HG02588 (cell line): ENCODE measurements at regions not wholly inside any gene's neighbourhood (a gene's known extent, or its start where the extent isn't known, plus 50 kb on each side); places are given as distances from the start of the nearest gene placed in this dataset.

Experiments used
- ATAC-seq: cut with Tn5 transposase; IDR thresholded peaks from one replicate; pipeline ENCODE4 v1.9.1; 2021; ENCODE audit warnings: mild to moderate bottlenecking, moderate library complexity; ENCODE audit not compliant: unreplicated experiment

DNA sequence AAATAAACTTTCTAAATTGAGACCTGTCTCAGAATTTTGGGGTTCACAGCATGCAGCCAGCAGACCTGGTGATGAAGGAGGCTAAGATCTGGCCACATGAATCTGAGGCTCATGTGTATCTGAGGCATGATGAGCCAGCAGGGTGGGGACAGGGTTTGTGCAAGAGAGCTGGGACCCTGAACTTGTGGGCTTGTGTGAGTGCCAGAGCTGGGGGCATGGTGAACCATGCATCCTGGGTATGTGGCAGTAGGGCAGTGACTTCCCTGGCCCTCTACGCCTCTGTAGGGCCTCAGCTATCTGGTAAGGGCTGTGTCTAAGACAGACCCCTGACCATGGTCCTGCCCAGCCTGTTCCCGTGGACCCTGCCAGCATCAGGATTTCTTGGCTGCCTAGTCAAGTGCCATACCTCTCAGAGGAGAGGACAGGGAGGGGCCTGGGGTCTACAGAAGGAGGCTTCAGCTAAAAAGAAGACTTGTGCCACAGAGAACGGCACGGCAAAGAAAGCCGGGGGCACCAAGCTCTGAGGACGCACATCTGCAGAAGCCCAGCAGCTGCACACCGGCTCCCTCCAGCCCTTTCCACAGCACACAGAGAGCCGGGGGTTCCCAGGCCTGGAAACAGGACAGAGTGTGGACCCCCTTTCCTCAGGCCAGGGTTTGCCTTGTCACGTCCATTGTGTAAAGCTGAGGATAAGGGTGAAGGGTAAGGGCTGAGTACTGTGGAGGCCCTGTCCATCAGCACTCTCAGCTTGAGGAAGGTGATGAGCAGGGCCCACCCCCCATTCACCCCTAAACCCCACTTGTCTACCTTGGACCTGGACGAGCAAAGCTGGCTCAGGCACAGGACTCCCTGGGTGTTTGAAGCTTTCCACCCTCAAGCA is 130.1 kb downstream of the MRPL36 start:
- no peak for ATAC-seq

- no peak for ATAC-seq
Measured at GRCh38 chr5:1668141-1668721, 131.4 kb downstream of the MRPL36 start.

GRCh38 chr5:1667648-1668140 is 131.9 kb downstream of the MRPL36 start:
- no peak for ATAC-seq

DNA sequence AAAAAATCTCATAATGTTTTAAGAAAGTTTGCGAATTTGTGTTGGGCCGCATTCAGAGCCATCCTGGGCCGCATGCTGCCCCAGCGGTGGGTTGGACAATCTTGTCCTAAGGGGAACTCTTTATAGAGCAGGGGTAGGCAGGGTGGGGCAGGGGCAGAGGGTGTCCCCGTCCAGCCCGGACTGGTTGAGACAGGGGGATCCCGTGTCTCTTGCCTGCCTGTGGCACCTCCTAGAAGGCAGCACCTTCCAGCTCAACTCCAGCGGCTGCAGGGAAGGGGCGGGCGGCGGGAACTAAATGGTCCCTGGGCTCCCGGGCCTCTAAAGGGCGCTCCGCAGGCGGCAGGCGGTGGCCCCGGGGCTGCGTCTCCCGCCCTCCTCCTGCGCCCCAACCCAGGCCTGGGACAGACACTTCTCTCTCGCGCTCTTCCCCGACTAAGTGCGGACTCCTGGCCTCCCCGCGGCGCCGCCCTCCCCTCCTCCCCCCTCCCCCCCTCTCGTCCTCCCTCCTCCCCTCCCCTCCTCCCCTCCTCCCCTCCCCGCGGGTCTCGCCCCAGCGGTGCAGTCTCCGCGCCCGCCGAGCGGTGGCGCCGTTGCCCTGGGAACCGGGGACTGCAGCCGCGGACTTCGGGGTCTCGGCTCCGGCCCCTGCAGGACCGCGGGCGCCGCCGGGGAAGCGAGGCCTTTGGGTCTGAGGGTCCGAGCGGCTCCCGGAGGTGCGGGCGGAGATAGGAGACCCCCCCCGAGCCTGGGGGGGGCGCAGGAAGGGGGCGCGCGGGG is 132.6 kb downstream of the MRPL36 start:
- no peak for ATAC-seq

- no peak for ATAC-seq
Measured at GRCh38 chr5:1666221-1666620, 133.4 kb downstream of the MRPL36 start.

GRCh38 chr5:1665803-1666202 is 133.8 kb downstream of the MRPL36 start:
- ATAC-seq: no peak

GRCh38 chr5:1665231-1665630 is 134.4 kb downstream of the MRPL36 start:
- no peak for ATAC-seq

DNA sequence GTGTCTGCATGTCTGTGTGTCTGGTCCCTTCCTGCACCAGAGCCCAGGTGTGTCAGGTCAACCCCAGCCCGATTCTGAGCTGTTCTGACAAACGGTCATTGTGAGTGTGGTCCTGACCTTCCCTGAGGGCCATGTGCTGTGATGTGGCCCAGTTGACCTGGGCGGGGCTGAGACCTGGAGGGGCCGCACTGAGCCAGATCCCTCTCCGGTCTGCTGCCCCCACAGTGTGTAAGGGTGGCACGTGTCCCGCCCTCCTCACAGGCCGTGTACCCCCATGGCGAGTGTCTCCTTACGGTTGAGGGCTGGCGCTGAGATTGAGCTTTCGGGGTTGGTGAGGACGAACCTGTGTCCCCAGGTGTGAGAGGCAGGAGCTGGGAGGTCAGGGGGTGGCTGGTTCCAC is 136.5 kb downstream of the MRPL36 start:
- ATAC-seq: no peak

- no peak for ATAC-seq
Measured at GRCh38 chr5:1662559-1663085, 137.0 kb downstream of the MRPL36 start.

- no peak for ATAC-seq
Measured at GRCh38 chr5:1661831-1662558, 137.6 kb downstream of the MRPL36 start.

- ATAC-seq: no peak
Measured at GRCh38 chr5:1661311-1661710, 137.6 kb upstream of the LPCAT1 start.

- ATAC-seq: no peak
Measured at GRCh38 chr5:1660511-1660910, 136.8 kb upstream of the LPCAT1 start.

- ATAC-seq: no peak
Measured at GRCh38 chr5:1660001-1660400, 136.2 kb upstream of the LPCAT1 start.

DNA sequence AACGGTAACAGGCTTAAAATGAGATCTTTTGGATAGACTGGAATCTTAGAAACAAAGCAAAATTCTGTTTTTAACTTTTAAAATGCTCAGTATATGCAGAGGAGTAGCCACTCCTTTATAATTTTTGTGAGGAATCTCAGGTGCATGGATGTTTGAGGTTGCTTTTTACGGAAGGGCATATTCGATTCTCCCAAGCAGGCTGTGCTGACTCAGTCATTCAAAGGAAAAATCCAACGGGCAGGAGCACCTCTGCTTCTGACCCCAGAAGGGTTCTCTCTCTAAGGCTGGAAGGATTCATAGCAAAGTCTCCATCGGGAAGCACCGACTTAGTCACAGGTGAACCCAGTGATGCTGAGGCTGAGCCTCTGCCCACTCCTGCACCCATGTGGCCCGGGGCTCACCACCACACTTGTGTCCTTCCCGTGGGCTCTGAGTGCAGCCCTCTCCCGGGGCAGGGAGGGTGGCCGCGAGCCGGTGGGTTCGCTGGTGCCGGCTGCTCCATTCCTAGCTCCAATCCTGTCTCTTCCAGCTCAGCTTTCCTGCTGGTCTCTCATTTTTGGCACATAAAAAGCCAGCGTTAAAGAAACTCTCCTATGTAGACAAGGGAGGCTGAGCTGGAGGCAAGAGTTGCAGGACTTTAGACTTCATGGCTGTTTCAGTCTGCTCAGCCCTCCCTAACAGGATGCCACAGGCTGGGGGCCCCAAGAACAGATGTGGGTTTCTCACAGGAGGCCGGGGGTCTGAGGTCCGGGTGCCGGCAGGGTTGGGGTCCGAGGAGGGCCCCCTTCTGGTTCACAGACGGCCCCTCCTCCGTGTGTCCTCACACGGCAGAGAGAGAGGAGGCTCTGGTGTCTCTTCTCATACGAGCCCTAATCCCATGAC is 135.6 kb upstream of the LPCAT1 start:
- no peak for ATAC-seq

GRCh38 chr5:1658665-1659064 is 134.9 kb upstream of the LPCAT1 start:
- no peak for ATAC-seq

DNA sequence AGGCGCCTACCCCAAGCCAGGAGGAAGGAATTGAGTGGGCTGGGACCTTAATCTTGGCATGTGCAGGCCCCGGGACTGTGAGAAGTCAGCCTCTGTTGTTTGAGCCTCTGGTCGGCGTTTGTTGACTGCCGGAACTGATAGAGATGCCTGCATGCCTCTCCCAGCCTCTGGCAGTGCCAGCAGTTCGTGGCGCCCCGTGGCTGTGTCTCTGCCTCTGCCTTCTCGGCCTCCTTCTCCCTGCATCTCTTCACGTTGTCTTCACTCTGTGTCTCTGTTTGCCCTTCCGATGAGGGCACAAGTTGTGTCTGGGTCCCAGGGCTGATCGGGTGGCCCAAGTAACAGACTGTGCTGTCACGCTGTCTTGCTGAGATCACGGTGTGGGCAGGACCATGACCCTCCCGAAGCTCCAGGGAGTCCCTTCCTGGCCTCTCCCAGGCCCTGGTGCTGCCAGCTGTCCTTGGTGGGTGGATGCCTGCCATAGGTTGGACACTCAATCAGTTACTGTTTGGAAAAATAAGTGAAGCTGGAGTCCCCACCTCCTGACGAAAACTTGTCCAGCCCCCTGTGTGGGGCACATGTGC is 133.5 kb upstream of the LPCAT1 start:
- no peak for ATAC-seq

GRCh38 chr5:1656271-1656975 is 132.7 kb upstream of the LPCAT1 start:
- ATAC-seq: no peak

- no peak for ATAC-seq
Measured at GRCh38 chr5:1655496-1656270, 131.9 kb upstream of the LPCAT1 start.
